Dendritic cell treated with granulocyte-macrophage colony-stimulating factor and Interleukin-4, amounts not matched to agents 40 ng/mL and 50 ng/mL, for 4 days (primary cell): ENCODE measurements at regions not wholly inside any gene's neighbourhood (a gene's known extent, or its start where the extent isn't known, plus 50 kb on each side); places are given as distances from the start of the nearest gene placed in this dataset.

Source experiments
- H3K27ac Mint-ChIP-seq: one replicate; pipeline ENCODE4 v1.8.0; 2022; ENCODE audit warnings: mild to moderate bottlenecking, mixed read lengths
- H3K27me3 Mint-ChIP-seq: one replicate; pipeline ENCODE4 v1.8.0; 2022; ENCODE audit warnings: mild to moderate bottlenecking, mixed read lengths
- H3K36me3 Mint-ChIP-seq: one replicate; pipeline ENCODE4 v1.8.0; 2022; ENCODE audit warnings: low read depth, mixed read lengths
- H3K4me1 Mint-ChIP-seq: one replicate; pipeline ENCODE4 v1.8.0; 2022; ENCODE audit warnings: low read depth, mixed read lengths
- H3K4me3 Mint-ChIP-seq: one replicate; pipeline ENCODE4 v1.8.0; 2022; ENCODE audit warnings: mild to moderate bottlenecking, moderate library complexity, mixed read lengths
- H3K9me3 Mint-ChIP-seq: one replicate; pipeline ENCODE4 v1.8.0; 2022; ENCODE audit warnings: mixed read lengths
- intact Hi-C: fragments of 100-400 bp; cut with micrococcal nuclease; formaldehyde crosslinking; loops from one replicate; pipeline ENCODE4 v1.15.0; 2022

- Mint-ChIP-seq H3K27me3 (peaks cover 2% of the 10 kb centered on the region), H3K36me3 (no peaks in the 10 kb centered on the region), H3K27ac (no peak overlapping the region), H3K9me3 (peaks cover 27% of the 10 kb centered on the region), H3K4me3 (no peak overlapping the region), H3K4me1 (no peaks in the 10 kb centered on the region)
- intact Hi-C loops, result no loop called here
Observed at GRCh38 chr13:34750078-34750931, 191.8 kb upstream of the NBEA start.

DNA sequence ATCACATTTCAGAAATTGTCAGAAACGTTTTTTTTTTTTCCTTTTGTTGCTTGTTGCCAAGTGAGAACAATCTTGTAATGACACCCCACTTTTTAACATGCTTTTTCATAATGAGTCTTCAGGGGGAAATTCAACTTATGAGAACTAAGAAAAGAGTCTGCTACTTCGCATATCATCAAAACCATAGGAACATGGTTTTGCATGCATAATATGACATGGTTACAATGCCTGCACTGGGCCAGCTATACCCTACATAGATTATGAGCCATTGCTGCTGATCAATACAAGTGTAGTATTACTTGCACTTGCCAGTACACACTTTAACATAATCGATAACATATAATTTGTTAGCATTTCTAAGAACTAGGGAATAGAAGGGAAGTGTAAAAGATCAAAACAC lies 191.0 kb upstream of the NBEA start:
- Mint-ChIP-seq H3K4me3 (no peak overlapping the region), H3K27ac (no peak overlapping the region), H3K36me3 (no peaks in the 10 kb centered on the region), H3K27me3 (peaks cover 2% of the 10 kb centered on the region), H3K4me1 (no peaks in the 10 kb centered on the region), H3K9me3 (peaks cover 20% of the 10 kb centered on the region)
- intact Hi-C loops, result no loop called here

GRCh38 chr13:34751492-34751891 lies 190.6 kb upstream of the NBEA start:
- H3K9me3 Mint-ChIP-seq, result peaks cover 16% of the 10 kb centered on the region
- no peaks in the 10 kb centered on the region for H3K4me1 Mint-ChIP-seq
- intact Hi-C loops, result no loop called here
- no peaks in the 10 kb centered on the region for H3K36me3 Mint-ChIP-seq
- peaks cover 2% of the 10 kb centered on the region for H3K27me3 Mint-ChIP-seq
- H3K4me3 Mint-ChIP-seq, result no peak overlapping the region
- no peak overlapping the region for H3K27ac Mint-ChIP-seq

- Mint-ChIP-seq H3K4me3 (no peak overlapping the region), H3K9me3 (peaks cover 6% of the 10 kb centered on the region), H3K27me3 (peaks cover 2% of the 10 kb centered on the region), H3K27ac (no peak overlapping the region), H3K36me3 (no peaks in the 10 kb centered on the region), H3K4me1 (no peaks in the 10 kb centered on the region)
- intact Hi-C loops, result no loop called here
Observed at GRCh38 chr13:34752283-34752960, 189.6 kb upstream of the NBEA start.

DNA sequence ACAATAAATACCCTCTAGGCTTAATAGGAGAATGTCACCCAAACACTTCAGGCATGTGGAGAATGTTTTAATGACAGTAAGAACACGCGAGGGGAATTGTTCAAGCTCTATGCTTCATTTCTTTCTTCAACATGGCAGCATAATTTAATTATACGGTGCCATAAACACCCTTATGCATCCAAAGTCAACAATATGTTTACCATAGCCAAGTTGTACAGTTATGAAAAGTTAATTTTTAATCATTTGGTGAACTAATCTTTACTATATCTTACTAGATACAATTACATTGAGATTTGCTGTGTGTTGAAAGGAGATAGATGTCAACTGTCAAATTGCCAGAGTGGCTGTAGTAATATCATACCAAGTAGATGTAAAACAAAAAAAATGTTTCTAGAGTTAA lies 185.9 kb upstream of the NBEA start:
- Mint-ChIP-seq H3K4me1 (no peaks in the 10 kb centered on the region), H3K4me3 (no peak overlapping the region), H3K27ac (no peak overlapping the region), H3K27me3 (no peaks in the 10 kb centered on the region), H3K36me3 (no peaks in the 10 kb centered on the region), H3K9me3 (no peaks in the 10 kb centered on the region)
- intact Hi-C loops, result no loop called here

- Mint-ChIP-seq H3K9me3 (no peaks in the 10 kb centered on the region), H3K27ac (no peak overlapping the region), H3K4me3 (no peak overlapping the region), H3K4me1 (no peaks in the 10 kb centered on the region), H3K36me3 (no peaks in the 10 kb centered on the region), H3K27me3 (no peaks in the 10 kb centered on the region)
- intact Hi-C loops, result no loop called here
Observed at GRCh38 chr13:34756572-34756971, 185.5 kb upstream of the NBEA start.

DNA sequence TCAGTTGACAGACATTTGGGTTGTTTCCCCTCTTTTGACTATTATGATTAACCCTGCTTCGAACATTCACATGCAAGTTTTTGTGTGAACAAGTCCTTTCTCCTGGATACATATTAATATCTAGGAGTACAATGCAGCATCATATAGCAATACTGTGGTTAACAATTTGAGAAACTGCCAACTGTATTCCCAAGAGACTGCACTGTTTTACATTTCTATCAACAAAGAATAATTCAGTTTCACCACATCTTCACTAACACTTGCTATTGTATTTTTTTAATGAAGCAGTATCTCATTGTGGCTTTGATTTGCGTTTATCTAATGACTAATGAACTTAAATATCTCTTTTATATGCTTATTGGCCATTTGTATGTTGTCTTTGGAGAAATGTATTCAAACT lies 184.6 kb upstream of the NBEA start:
- H3K27me3 Mint-ChIP-seq, result no peaks in the 10 kb centered on the region
- H3K27ac Mint-ChIP-seq, result no peak overlapping the region
- no peaks in the 10 kb centered on the region for H3K9me3 Mint-ChIP-seq
- intact Hi-C loops, result no loop called here
- no peaks in the 10 kb centered on the region for H3K36me3 Mint-ChIP-seq
- H3K4me1 Mint-ChIP-seq, result no peaks in the 10 kb centered on the region
- no peak overlapping the region for H3K4me3 Mint-ChIP-seq

- H3K4me1 Mint-ChIP-seq, result no peaks in the 10 kb centered on the region
- no peak overlapping the region for H3K4me3 Mint-ChIP-seq
- H3K9me3 Mint-ChIP-seq, result peaks cover 4% of the 10 kb centered on the region
- no peaks in the 10 kb centered on the region for H3K36me3 Mint-ChIP-seq
- no peak overlapping the region for H3K27ac Mint-ChIP-seq
- no peaks in the 10 kb centered on the region for H3K27me3 Mint-ChIP-seq
- intact Hi-C loops, result no loop called here
Observed at GRCh38 chr13:34758628-34759027, 183.4 kb upstream of the NBEA start.

GRCh38 chr13:34762312-34762711 lies 179.8 kb upstream of the NBEA start:
- no peaks in the 10 kb centered on the region for H3K27me3 Mint-ChIP-seq
- no peaks in the 10 kb centered on the region for H3K4me1 Mint-ChIP-seq
- intact Hi-C loops, result no loop called here
- H3K27ac Mint-ChIP-seq, result no peak overlapping the region
- H3K4me3 Mint-ChIP-seq, result no peak overlapping the region
- H3K36me3 Mint-ChIP-seq, result no peaks in the 10 kb centered on the region
- peaks cover 11% of the 10 kb centered on the region for H3K9me3 Mint-ChIP-seq

GRCh38 chr13:34764246-34764645 lies 177.8 kb upstream of the NBEA start:
- intact Hi-C loops, result no loop called here
- Mint-ChIP-seq H3K27me3 (no peaks in the 10 kb centered on the region), H3K9me3 (peaks cover 20% of the 10 kb centered on the region), H3K36me3 (no peaks in the 10 kb centered on the region), H3K4me3 (no peak overlapping the region), H3K27ac (no peak overlapping the region), H3K4me1 (no peaks in the 10 kb centered on the region)

- Mint-ChIP-seq H3K9me3 (peaks cover 20% of the 10 kb centered on the region), H3K27me3 (no peaks in the 10 kb centered on the region), H3K4me1 (no peaks in the 10 kb centered on the region), H3K27ac (no peak overlapping the region), H3K4me3 (no peak overlapping the region), H3K36me3 (no peaks in the 10 kb centered on the region)
- intact Hi-C loops, result no loop called here
Observed at GRCh38 chr13:34765446-34766180, 176.5 kb upstream of the NBEA start.

DNA sequence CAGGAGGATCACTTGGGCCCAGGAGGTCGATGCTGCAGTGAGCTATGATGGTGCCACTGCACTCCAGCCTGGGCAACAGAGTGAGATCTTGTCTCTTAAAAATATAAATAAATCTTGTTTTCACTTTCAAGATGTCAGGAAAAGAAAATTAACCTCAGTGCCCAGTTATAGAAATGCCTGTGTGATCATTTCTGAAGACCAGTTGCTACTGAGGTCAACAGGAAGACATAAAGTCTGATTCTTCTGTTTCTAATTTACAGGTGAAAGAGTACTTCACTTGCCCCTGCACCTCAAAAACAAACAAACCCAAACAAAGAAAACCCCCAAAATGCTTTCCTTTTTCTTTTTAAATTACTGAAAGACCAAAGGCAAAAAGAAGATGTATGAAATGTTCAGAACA lies 174.3 kb upstream of the NBEA start:
- Mint-ChIP-seq H3K27ac (no peak overlapping the region), H3K36me3 (no peaks in the 10 kb centered on the region), H3K27me3 (no peaks in the 10 kb centered on the region), H3K9me3 (peaks cover 20% of the 10 kb centered on the region), H3K4me1 (no peaks in the 10 kb centered on the region), H3K4me3 (no peak overlapping the region)
- intact Hi-C loops, result no loop called here

DNA sequence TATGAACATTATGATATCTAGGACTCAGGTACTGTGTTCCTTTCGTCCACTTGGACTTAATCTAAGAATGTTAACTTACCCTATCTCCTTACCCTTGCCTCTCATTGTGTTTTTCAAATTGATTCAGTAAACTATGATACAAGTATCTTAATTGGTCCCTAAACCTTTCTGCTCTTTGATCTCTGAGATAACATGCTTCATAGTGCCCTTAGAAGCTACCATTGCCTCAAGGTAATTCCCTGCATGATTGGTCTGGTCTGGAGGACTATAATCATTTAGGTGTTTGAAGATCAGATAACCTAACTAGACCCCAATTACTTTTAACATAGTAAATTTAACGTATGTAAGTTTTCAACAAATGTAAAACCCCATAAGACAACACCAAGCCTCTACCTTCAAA lies 169.9 kb upstream of the NBEA start:
- Mint-ChIP-seq H3K36me3 (no peaks in the 10 kb centered on the region), H3K27ac (no peak overlapping the region), H3K4me3 (no peak overlapping the region), H3K27me3 (no peaks in the 10 kb centered on the region), H3K9me3 (peaks cover 26% of the 10 kb centered on the region), H3K4me1 (no peaks in the 10 kb centered on the region)
- intact Hi-C loops, result no loop called here

- Mint-ChIP-seq H3K4me3 (no peak overlapping the region), H3K9me3 (peaks cover 28% of the 10 kb centered on the region), H3K27me3 (no peaks in the 10 kb centered on the region), H3K27ac (no peak overlapping the region), H3K4me1 (no peaks in the 10 kb centered on the region), H3K36me3 (no peaks in the 10 kb centered on the region)
- intact Hi-C loops, result no loop called here
Observed at GRCh38 chr13:34772881-34773280, 169.2 kb upstream of the NBEA start.
